ENCODE measurements at regions not wholly inside any gene's neighbourhood (a gene's known extent, or its start where the extent isn't known, plus 50 kb on each side); places are given as distances from the start of the nearest gene placed in this dataset.

DNA sequence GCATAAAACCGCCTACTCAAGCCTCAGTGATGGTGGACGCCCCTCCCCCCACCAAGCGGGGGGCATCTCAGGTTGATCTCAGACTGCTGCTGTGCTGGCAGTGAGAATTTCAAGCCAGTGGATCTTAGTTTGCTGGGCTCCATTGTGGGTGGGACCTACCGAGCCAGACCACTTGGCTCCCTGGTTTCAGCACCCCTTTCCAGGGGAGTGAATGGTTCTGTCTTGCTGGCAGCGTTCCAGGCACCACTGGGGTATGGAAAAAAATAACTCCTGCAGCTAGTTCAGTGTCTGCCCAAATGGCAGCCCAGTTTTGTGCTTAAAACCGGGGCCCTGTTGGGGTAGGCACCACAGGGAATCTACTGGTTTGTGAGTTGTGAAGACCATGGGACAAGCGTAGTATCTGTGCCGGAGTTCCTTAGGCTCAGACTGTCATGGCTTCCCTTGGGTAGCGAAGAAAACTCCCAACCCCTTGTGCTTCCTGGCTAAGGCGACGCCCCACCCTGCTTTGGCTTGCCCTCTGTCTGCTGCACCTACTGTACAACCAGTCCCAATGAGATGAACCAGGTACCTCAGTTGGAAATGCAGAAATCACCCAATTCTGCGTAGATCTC, 1334.5 kb upstream of the ADGRB3 start:
- peak overlapping the region; percentile 32 for H3K4me2 ChIP-seq (ENCODE audit: insufficient read depth, low read length)
- no peak overlapping the region; the same call in 2 of the 3 replicates for H3K27ac ChIP-seq (ENCODE audit: extremely low read depth, low read depth, low read length)
- no peaks in the 10 kb centered on the region for H3K9me1 ChIP-seq (ENCODE audit: control insufficient read depth, insufficient read depth, low read length)
- POLR2A ChIA-PET: no interaction called here
- no peaks in the 10 kb centered on the region for H3K27me3 ChIP-seq (ENCODE audit: control insufficient read depth in 2 of 2, insufficient read depth in 2 of 2, low read length in 2 of 2)
- no peaks in the 10 kb centered on the region for H3K36me3 ChIP-seq (ENCODE audit: control insufficient read depth, insufficient read depth, low read length)
- H3K9ac ChIP-seq (ENCODE audit: insufficient read depth in 1 of 2, low read depth in 2 of 2, low read length in 2 of 2): no peak overlapping the region
- TF ChIP-seq ATF7 (IDR thresholded peaks at IDR 0.05) (peak; percentile 64; the same call in 1 of the 2 replicates), NFIC (IDR thresholded peaks at IDR 0.05) (peak; percentile 87), MBD2 (IDR thresholded peaks at IDR 0.05; ENCODE audit: borderline replicate concordance, low read depth) (no peak), MAFF (IDR thresholded peaks at IDR 0.05; ENCODE audit: low read length) (no peak), BMI1 (IDR thresholded peaks at IDR 0.05; ENCODE audit: low read length) (no peak), PRDM10 (IDR thresholded peaks at IDR 0.05; ENCODE audit: partially characterized antibody) (peak; percentile 97), ESRRB (CRISPR knock-in tag; IDR thresholded peaks at IDR 0.05; ENCODE audit: borderline replicate concordance) (no peak), COPS2 (conservative IDR thresholded peaks at IDR 0.05) (no peak), FOXK2 (conservative IDR thresholded peaks at IDR 0.05 in 1 of 2, IDR thresholded peaks at IDR 0.05 in 1 of 2; ENCODE audit: low read depth in 2 of 2) (peak in 1 of 2 experiments; percentile 62; a peak in 2 of 4 replicates)
- TF ChIP-seq, protein P1, sequence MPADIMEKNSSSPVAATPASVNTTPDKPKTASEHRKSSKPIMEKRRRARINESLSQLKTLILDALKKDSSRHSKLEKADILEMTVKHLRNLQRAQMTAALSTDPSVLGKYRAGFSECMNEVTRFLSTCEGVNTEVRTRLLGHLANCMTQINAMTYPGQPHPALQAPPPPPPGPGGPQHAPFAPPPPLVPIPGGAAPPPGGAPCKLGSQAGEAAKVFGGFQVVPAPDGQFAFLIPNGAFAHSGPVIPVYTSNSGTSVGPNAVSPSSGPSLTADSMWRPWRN (IDR thresholded peaks at IDR 0.05; ENCODE audit: low read depth): no peak
- peak; percentile 62 for ATAC-seq
- peak in 1 of 4 experiments; percentile 25 for DNase-seq (ENCODE audit: extremely low read depth in 1 of 4, low spot score in 3 of 4)
- no peaks in the 10 kb centered on the region for H3K79me2 ChIP-seq (ENCODE audit: control insufficient read depth, insufficient read depth, low read length)
- H3K9me3 ChIP-seq (replicated peaks; ENCODE audit: control insufficient read depth, insufficient read depth, low read depth, low read length): no peaks in the 10 kb centered on the region
- FAIRE-seq: no peak
- no peaks in the 10 kb centered on the region for H4K20me1 ChIP-seq (replicated peaks; ENCODE audit: control insufficient read depth, insufficient read depth, low read length)
- CTCF ChIA-PET (ENCODE audit: low intra/inter-chr PET ratio): no interaction called here
- no peak overlapping the region for H3K4me3 ChIP-seq
- H3K4me1 ChIP-seq (replicated peaks in 1 of 2; ENCODE audit: control insufficient read depth in 2 of 2, insufficient read depth in 2 of 2, low read length in 2 of 2): no peaks in the 10 kb centered on the region
- H2AFZ ChIP-seq (ENCODE audit: low read depth, low read length): peak overlapping the region; percentile 58
- intact Hi-C loops (cut with micrococcal nuclease) (no loop called here), in situ Hi-C loops (cut with MboI) (no loop called here)
- 19% methylated on average over 12 of the region's 12 CpGs for WGBS (ENCODE audit: insufficient coverage, low coverage, missing lambda C conversion rate)
- BruUV-seq (replicated peaks): no TSS peak

All from K562 (cell line).